Adrenal gland (tissue), 9 donors: ENCODE measurements at regions not wholly inside any gene's neighbourhood (a gene's known extent, or its start where the extent isn't known, plus 50 kb on each side); places are given as distances from the start of the nearest gene placed in this dataset.

Experiments used
- DNase-seq, 7 donors: peaks; one replicate each; pipeline ENCODE4 v3.0.0-alpha.2; 2019 to 2020
- H3K27ac ChIP-seq, 5 donors: fragments of 200-600 bp; sonication (generic) in 4 of 5; 1 replicate in 3 of 5; 2 replicates in 2 of 5; pipeline versions ENCODE4 v1.5.1 to v1.8.0; 2016 to 2020; ENCODE audit warnings: mild to moderate bottlenecking in 1 of 5
- H3K27me3 ChIP-seq: fragments of 200-600 bp; 2 replicates; pipeline ENCODE4 v1.8.0; 2021
- H3K36me3 ChIP-seq, 2 donors: fragments of 200-600 bp; replicated peaks in 1 of 2; 1 replicate in 1 of 2; 2 replicates in 1 of 2; pipeline versions ENCODE4 v1.5.1 to v1.8.0; 2018 to 2022
- H3K4me1 ChIP-seq, 2 donors: fragments of 200-600 bp; replicated peaks in 1 of 2; 1 replicate in 1 of 2; 2 replicates in 1 of 2; pipeline versions ENCODE4 v1.5.1 to v1.8.0; 2018 to 2021
- H3K4me3 ChIP-seq, 4 donors: fragments of 200-600 bp; sonication (generic) in 3 of 4; one replicate each; pipeline ENCODE4 v1.5.1; 2016 to 2018
- H3K9me3 ChIP-seq, 3 donors: fragments of 200-600 bp; sonication (generic) in 1 of 3; replicated peaks in 1 of 3; 1 replicate in 2 of 3; 2 replicates in 1 of 3; pipeline versions ENCODE4 v1.5.1 to v1.8.0; 2016 to 2021
- CTCF ChIP-seq, 6 experiments: fragments of 450-650 bp in 4 of 6; fragments of 200-600 bp in 2 of 6; sonication (generic) in 1 of 6; IDR thresholded peaks; 1 replicate in 5 of 6; 2 replicates in 1 of 6; pipeline versions ENCODE4 v1.5.1 to v1.8.0; 2016 to 2021; ENCODE audit warnings: antibody characterized with exemption in 6 of 6, mild to moderate bottlenecking in 2 of 6, moderate library complexity in 1 of 6
- POLR2A ChIP-seq, 2 donors: fragments of 450-650 bp; IDR thresholded peaks; one replicate each; pipeline ENCODE4 v1.6.1; 2017; ENCODE audit warnings: antibody characterized with exemption in 2 of 2, mild to moderate bottlenecking in 2 of 2, moderate library complexity in 1 of 2
- WGBS, 4 donors: extraction: QIAGEN DNeasy Blood & Tissue Kit in 2 of 4; methylation state at CpG; one replicate each; pipeline versions ENCODE4 v1.1.5 to v1.1.7; 2013 to 2017; 5-methylcytosine and 5-hydroxymethylcytosine counted together
- intact Hi-C, 2 donors: fragments of 100-400 bp; cut with DNase I; formaldehyde crosslinking; loops; one replicate each; pipeline versions ENCODE4 v1.14.1 to v1.15.0; 2022 to 2023
- donor health status: healthy with polysubstance abuse.
- donor health status: Bipolar disorder and iron deficiency.
- donor health status: DM: yes; HTN: yes; CAD: no.
- donor health status: DM: no; HTN: no; CAD: no.
- donor health status: DM: no; HTN: no; CAD: no.

- H3K9me3 ChIP-seq = no peaks in the 10 kb centered on the region
- no peaks in the 10 kb centered on the region for H3K36me3 ChIP-seq
- no peak overlapping the region for H3K4me3 ChIP-seq
- H3K27me3 ChIP-seq = no peaks in the 10 kb centered on the region
- WGBS, 4 donors = 60 to 88% (median 70%) methylated on average over 1 of the region's 1 CpG
- intact Hi-C loops = no loop called here
- no peak overlapping the region for H3K27ac ChIP-seq
- H3K4me1 ChIP-seq = no peaks in the 10 kb centered on the region
- no peak for DNase-seq
- TF ChIP-seq CTCF (IDR thresholded peaks at IDR 0.05) = no peak
- no peak for TF ChIP-seq POLR2A (IDR thresholded peaks at IDR 0.05)
Measured at GRCh38 chr3:152091725-152092124, 177.0 kb upstream of the MBNL1 start.

- intact Hi-C loops = no loop called here
- no peak for TF ChIP-seq CTCF (IDR thresholded peaks at IDR 0.05)
- no peak for TF ChIP-seq POLR2A (IDR thresholded peaks at IDR 0.05)
- no peak for DNase-seq
Measured at GRCh38 chr3:152093901-152094300, 174.8 kb upstream of the MBNL1 start.

GRCh38 chr3:152094406-152094805, 174.3 kb upstream of the MBNL1 start:
- Histone ChIP-seq H3K4me1 (no peaks in the 10 kb centered on the region), H3K27me3 (no peaks in the 10 kb centered on the region), H3K36me3 (no peaks in the 10 kb centered on the region), H3K9me3 (no peaks in the 10 kb centered on the region), H3K4me3 (no peak overlapping the region), H3K27ac (no peak overlapping the region)
- no peak for TF ChIP-seq CTCF (IDR thresholded peaks at IDR 0.05)
- no peak for TF ChIP-seq POLR2A (IDR thresholded peaks at IDR 0.05)
- intact Hi-C loops = no loop called here
- DNase-seq = no peak

More at GRCh38 chr3:152093901-152094300, 174.8 kb upstream of the MBNL1 start:
- Histone ChIP-seq H3K27ac (no peak overlapping the region), H3K4me1 (no peaks in the 10 kb centered on the region), H3K36me3 (no peaks in the 10 kb centered on the region), H3K27me3 (no peaks in the 10 kb centered on the region), H3K4me3 (no peak overlapping the region), H3K9me3 (no peaks in the 10 kb centered on the region)

GRCh38 chr3:152095472-152095871, 173.3 kb upstream of the MBNL1 start:
- TF ChIP-seq CTCF (IDR thresholded peaks at IDR 0.05) (no peak), POLR2A (IDR thresholded peaks at IDR 0.05) (no peak)
- Histone ChIP-seq H3K4me3 (no peak overlapping the region), H3K4me1 (no peaks in the 10 kb centered on the region), H3K36me3 (no peaks in the 10 kb centered on the region), H3K27me3 (no peaks in the 10 kb centered on the region), H3K9me3 (no peaks in the 10 kb centered on the region), H3K27ac (no peak overlapping the region)
- DNase-seq = no peak
- intact Hi-C loops = no loop called here
